Liver (tissue), 8 donors: ENCODE measurements at regions not wholly inside any gene's neighbourhood (a gene's known extent, or its start where the extent isn't known, plus 50 kb on each side); places are given as distances from the start of the nearest gene placed in this dataset.

Experiments used
- DNase-seq: peaks from one replicate; pipeline ENCODE4 v3.0.0-alpha.2; 2017; ENCODE audit warnings: low spot score
- H3K27ac ChIP-seq, 2 donors: one replicate each; pipeline ENCODE4 v1.7.0; 2013; ENCODE audit warnings: inconsistent platforms in 2 of 2, low read length in 2 of 2, control low read depth in 1 of 2, low read depth in 1 of 2, mild to moderate bottlenecking in 1 of 2
- H3K27me3 ChIP-seq, 4 donors: one replicate each; pipeline versions ENCODE4 v1.6.1 to v1.7.0; 2013; ENCODE audit warnings: low read length in 3 of 4, inconsistent platforms in 1 of 4, mild to moderate bottlenecking in 1 of 4, moderate library complexity in 1 of 4; ENCODE audit not compliant: control insufficient read depth in 4 of 4, insufficient read depth in 4 of 4
- H3K36me3 ChIP-seq, 4 donors: one replicate each; pipeline versions ENCODE4 v1.6.1 to v1.7.0; 2013; ENCODE audit warnings: low read length in 3 of 4, mild to moderate bottlenecking in 3 of 4, low read depth in 1 of 4, moderate library complexity in 1 of 4; ENCODE audit not compliant: control insufficient read depth in 4 of 4, insufficient read depth in 3 of 4
- H3K4me1 ChIP-seq, 4 donors: one replicate each; pipeline versions ENCODE4 v1.6.1 to v1.7.0; 2013; ENCODE audit warnings: low read length in 3 of 4, mild to moderate bottlenecking in 3 of 4, moderate library complexity in 1 of 4; ENCODE audit not compliant: control insufficient read depth in 4 of 4, insufficient read depth in 4 of 4
- H3K4me3 ChIP-seq, 3 donors: one replicate each; pipeline versions ENCODE4 v1.6.1 to v1.7.0; 2013; ENCODE audit warnings: low read length in 3 of 3, control low read depth in 1 of 3, low read depth in 1 of 3, mild to moderate bottlenecking in 1 of 3
- H3K9ac ChIP-seq, 2 donors: one replicate each; pipeline ENCODE4 v1.7.0; 2013; ENCODE audit warnings: low read length in 2 of 2, mild to moderate bottlenecking in 2 of 2, moderate library complexity in 2 of 2, control low read depth in 1 of 2, low read depth in 1 of 2
- H3K9me3 ChIP-seq, 4 donors: one replicate each; pipeline versions ENCODE4 v1.6.1 to v1.7.0; 2013; ENCODE audit warnings: low read length in 3 of 4; ENCODE audit not compliant: control insufficient read depth in 4 of 4
- EGR1 ChIP-seq, 2 donors: IDR thresholded peaks; 2 replicates each; pipeline ENCODE4 v1.6.1; 2016 to 2018; ENCODE audit warnings: antibody characterized with exemption in 2 of 2, low read depth in 2 of 2
- FOXA1 ChIP-seq: IDR thresholded peaks from 2 replicates; pipeline ENCODE4 v1.6.1; 2016; ENCODE audit warnings: antibody characterized with exemption
- FOXA2 ChIP-seq: IDR thresholded peaks from 2 replicates; pipeline ENCODE4 v1.6.1; 2016; ENCODE audit warnings: antibody characterized with exemption
- GABPA ChIP-seq, 2 donors: IDR thresholded peaks in 1 of 2; conservative IDR thresholded peaks in 1 of 2; 2 replicates each; pipeline ENCODE4 v1.6.1; 2016; ENCODE audit warnings: antibody characterized with exemption in 2 of 2, mild to moderate bottlenecking in 1 of 2, moderate library complexity in 1 of 2
- HNF4A ChIP-seq, 2 donors: conservative IDR thresholded peaks; 2 replicates each; pipeline ENCODE4 v1.6.1; 2016; ENCODE audit warnings: antibody characterized with exemption in 2 of 2, mild to moderate bottlenecking in 2 of 2
- HNF4G ChIP-seq: IDR thresholded peaks from 2 replicates; pipeline ENCODE4 v1.6.1; 2016; ENCODE audit warnings: antibody characterized with exemption
- JUND ChIP-seq, 2 donors: IDR thresholded peaks; 2 replicates each; pipeline ENCODE4 v1.6.1; 2016; ENCODE audit warnings: antibody characterized with exemption in 2 of 2
- MAX ChIP-seq: IDR thresholded peaks from 2 replicates; pipeline ENCODE4 v1.6.1; 2016; ENCODE audit warnings: antibody characterized with exemption
- NR2F2 ChIP-seq: IDR thresholded peaks from 2 replicates; pipeline ENCODE4 v1.6.1; 2016; ENCODE audit warnings: antibody characterized with exemption
- RAD21 ChIP-seq, 2 donors: IDR thresholded peaks; 2 replicates each; pipeline ENCODE4 v1.6.1; 2016; ENCODE audit warnings: antibody characterized with exemption in 2 of 2, mild to moderate bottlenecking in 2 of 2
- RXRA ChIP-seq, 2 donors: IDR thresholded peaks; 2 replicates each; pipeline ENCODE4 v1.6.1; 2017 to 2018; ENCODE audit warnings: antibody characterized with exemption in 2 of 2, mild to moderate bottlenecking in 1 of 2
- SP1 ChIP-seq: IDR thresholded peaks from 2 replicates; pipeline ENCODE4 v1.6.1; 2018; ENCODE audit warnings: antibody characterized with exemption, mild to moderate bottlenecking
- TAF1 ChIP-seq: conservative IDR thresholded peaks from 2 replicates; pipeline ENCODE4 v1.6.1; 2016; ENCODE audit warnings: antibody characterized with exemption, mild to moderate bottlenecking
- YY1 ChIP-seq: IDR thresholded peaks from 2 replicates; pipeline ENCODE4 v1.6.1; 2016; ENCODE audit warnings: antibody characterized with exemption, mild to moderate bottlenecking
- WGBS: extraction: QIAGEN DNeasy Blood & Tissue Kit; methylation state at CpG from one replicate; pipeline ENCODE4 v1.1.7; 2013; 5-methylcytosine and 5-hydroxymethylcytosine counted together
- TF ChIP-seq, protein P1 (sequence below): IDR thresholded peaks from 2 replicates; pipeline ENCODE4 v1.6.1; 2016; ENCODE audit warnings: antibody characterized with exemption
- TF ChIP-seq, protein P2 (sequence below): fragments of 150-350 bp; IDR thresholded peaks from 2 replicates; pipeline ENCODE4 v1.5.1; 2017; ENCODE audit warnings: improper control_type of control experiment, low read depth, low read length; ENCODE audit not compliant: missing input control
- TF ChIP-seq, protein P3 (sequence below): IDR thresholded peaks from 2 replicates; pipeline ENCODE4 v1.6.1; 2016; ENCODE audit warnings: antibody characterized with exemption, mild to moderate bottlenecking
- TF ChIP-seq, protein P4 (sequence below): IDR thresholded peaks from 2 replicates; pipeline ENCODE4 v1.6.1; 2016; ENCODE audit warnings: antibody characterized with exemption
- donor health status: healthy.
- donor health status: healthy.
- donor health status: healthy.
- donor health status: healthy.
- donor health status: healthy.

DNA sequence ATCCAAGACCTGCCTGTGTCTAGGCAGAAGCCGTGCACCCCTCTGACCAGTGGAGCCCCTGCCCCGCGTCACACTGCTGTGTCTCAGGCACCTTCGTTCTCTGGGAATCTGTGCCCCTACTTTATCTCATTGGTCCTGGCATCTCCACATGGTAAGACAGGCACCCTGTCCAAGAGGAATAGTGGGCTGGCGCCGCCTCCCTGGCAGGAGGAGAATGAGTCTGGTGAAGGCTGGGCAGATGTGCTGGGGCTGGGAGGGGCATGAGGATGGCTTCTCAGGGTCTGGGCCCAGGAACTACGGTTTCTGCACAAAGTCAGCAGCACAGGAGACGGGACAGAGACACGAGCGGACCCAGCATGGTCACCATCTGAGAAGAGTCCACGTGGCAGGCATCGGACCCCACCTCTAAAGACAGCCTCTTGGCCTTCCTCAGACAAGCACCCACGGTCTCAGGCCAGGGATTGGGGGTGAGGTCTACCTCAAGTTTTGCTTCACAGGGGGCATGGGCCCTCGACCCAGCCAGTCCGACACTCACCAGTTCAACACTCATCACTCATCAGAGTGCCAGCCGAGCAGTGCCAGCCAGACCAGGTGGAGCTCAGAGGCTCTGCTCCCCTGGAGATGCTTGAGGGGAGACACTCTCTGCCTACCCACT, 306.7 kb downstream of the ADGRD1 start:
- Histone ChIP-seq H3K9ac (no peak overlapping the region), H3K36me3 (no peaks in the 10 kb centered on the region), H3K27ac (no peak overlapping the region), H3K9me3 (peaks cover 0 to 3% (median 0%) of the 10 kb centered on the region in 4 donors), H3K4me3 (no peak overlapping the region), H3K4me1 (no peaks in the 10 kb centered on the region), H3K27me3 (peaks cover 0 to 5% (median 0%) of the 10 kb centered on the region in 4 donors)
- no peak for DNase-seq
- TF ChIP-seq SP1: no peak
- no peak for TF ChIP-seq EGR1 (IDR thresholded peaks at IDR 0.05; ENCODE audit: low read depth in 2 of 2)
- TF ChIP-seq RXRA (IDR thresholded peaks at IDR 0.05): no peak
- TF ChIP-seq JUND (IDR thresholded peaks at IDR 0.05): no peak
- no peak for TF ChIP-seq NR2F2
- TF ChIP-seq YY1: no peak
- no peak for TF ChIP-seq FOXA1
- TF ChIP-seq, protein P1, sequence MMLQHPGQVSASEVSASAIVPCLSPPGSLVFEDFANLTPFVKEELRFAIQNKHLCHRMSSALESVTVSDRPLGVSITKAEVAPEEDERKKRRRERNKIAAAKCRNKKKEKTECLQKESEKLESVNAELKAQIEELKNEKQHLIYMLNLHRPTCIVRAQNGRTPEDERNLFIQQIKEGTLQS: no peak
- TF ChIP-seq RAD21 (IDR thresholded peaks at IDR 0.05): no peak
- TF ChIP-seq GABPA (IDR thresholded peaks at IDR 0.05 in 1 of 2, conservative IDR thresholded peaks at IDR 0.05 in 1 of 2): no peak
- TF ChIP-seq, protein P2, sequence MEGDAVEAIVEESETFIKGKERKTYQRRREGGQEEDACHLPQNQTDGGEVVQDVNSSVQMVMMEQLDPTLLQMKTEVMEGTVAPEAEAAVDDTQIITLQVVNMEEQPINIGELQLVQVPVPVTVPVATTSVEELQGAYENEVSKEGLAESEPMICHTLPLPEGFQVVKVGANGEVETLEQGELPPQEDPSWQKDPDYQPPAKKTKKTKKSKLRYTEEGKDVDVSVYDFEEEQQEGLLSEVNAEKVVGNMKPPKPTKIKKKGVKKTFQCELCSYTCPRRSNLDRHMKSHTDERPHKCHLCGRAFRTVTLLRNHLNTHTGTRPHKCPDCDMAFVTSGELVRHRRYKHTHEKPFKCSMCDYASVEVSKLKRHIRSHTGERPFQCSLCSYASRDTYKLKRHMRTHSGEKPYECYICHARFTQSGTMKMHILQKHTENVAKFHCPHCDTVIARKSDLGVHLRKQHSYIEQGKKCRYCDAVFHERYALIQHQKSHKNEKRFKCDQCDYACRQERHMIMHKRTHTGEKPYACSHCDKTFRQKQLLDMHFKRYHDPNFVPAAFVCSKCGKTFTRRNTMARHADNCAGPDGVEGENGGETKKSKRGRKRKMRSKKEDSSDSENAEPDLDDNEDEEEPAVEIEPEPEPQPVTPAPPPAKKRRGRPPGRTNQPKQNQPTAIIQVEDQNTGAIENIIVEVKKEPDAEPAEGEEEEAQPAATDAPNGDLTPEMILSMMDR: no peak
- no peak for TF ChIP-seq HNF4G
- WGBS: 78% methylated on average over 16 of the region's 16 CpGs

DNA sequence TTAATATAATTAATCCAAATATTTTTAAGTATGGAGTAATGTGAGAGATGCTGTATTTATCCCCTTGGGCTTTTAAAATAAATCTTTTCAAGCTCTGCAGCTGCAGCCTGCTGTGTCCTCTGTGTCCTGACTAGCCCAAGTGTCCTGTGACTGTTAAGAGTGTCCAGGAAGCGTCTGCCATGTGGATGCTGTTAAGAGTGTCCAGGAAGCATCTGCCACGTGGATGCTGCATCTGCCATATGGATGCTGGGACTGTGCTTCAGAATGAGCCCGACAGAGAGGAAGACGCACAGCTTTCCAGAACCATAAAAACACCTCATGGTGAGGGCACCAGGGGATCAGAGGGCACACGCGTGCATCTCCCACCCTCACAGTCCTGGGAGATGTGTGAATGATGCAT, 307.2 kb downstream of the ADGRD1 start:
- WGBS: 73% methylated on average over 6 of the region's 6 CpGs
- no peak overlapping the region for H3K4me3 ChIP-seq
- DNase-seq: no peak
- H3K4me1 ChIP-seq: no peaks in the 10 kb centered on the region
- H3K36me3 ChIP-seq: no peaks in the 10 kb centered on the region
- H3K27ac ChIP-seq: no peak overlapping the region
- H3K27me3 ChIP-seq: peaks cover 0 to 3% (median 0%) of the 10 kb centered on the region in 4 donors
- TF ChIP-seq, protein P3, sequence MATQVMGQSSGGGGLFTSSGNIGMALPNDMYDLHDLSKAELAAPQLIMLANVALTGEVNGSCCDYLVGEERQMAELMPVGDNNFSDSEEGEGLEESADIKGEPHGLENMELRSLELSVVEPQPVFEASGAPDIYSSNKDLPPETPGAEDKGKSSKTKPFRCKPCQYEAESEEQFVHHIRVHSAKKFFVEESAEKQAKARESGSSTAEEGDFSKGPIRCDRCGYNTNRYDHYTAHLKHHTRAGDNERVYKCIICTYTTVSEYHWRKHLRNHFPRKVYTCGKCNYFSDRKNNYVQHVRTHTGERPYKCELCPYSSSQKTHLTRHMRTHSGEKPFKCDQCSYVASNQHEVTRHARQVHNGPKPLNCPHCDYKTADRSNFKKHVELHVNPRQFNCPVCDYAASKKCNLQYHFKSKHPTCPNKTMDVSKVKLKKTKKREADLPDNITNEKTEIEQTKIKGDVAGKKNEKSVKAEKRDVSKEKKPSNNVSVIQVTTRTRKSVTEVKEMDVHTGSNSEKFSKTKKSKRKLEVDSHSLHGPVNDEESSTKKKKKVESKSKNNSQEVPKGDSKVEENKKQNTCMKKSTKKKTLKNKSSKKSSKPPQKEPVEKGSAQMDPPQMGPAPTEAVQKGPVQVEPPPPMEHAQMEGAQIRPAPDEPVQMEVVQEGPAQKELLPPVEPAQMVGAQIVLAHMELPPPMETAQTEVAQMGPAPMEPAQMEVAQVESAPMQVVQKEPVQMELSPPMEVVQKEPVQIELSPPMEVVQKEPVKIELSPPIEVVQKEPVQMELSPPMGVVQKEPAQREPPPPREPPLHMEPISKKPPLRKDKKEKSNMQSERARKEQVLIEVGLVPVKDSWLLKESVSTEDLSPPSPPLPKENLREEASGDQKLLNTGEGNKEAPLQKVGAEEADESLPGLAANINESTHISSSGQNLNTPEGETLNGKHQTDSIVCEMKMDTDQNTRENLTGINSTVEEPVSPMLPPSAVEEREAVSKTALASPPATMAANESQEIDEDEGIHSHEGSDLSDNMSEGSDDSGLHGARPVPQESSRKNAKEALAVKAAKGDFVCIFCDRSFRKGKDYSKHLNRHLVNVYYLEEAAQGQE: no peak
- no peak for TF ChIP-seq HNF4G
- TF ChIP-seq, protein P4, sequence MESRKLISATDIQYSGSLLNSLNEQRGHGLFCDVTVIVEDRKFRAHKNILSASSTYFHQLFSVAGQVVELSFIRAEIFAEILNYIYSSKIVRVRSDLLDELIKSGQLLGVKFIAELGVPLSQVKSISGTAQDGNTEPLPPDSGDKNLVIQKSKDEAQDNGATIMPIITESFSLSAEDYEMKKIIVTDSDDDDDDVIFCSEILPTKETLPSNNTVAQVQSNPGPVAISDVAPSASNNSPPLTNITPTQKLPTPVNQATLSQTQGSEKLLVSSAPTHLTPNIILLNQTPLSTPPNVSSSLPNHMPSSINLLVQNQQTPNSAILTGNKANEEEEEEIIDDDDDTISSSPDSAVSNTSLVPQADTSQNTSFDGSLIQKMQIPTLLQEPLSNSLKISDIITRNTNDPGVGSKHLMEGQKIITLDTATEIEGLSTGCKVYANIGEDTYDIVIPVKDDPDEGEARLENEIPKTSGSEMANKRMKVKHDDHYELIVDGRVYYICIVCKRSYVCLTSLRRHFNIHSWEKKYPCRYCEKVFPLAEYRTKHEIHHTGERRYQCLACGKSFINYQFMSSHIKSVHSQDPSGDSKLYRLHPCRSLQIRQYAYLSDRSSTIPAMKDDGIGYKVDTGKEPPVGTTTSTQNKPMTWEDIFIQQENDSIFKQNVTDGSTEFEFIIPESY: no peak
- no peak for TF ChIP-seq RXRA (IDR thresholded peaks at IDR 0.05)
- TF ChIP-seq NR2F2: no peak
- TF ChIP-seq YY1: no peak
- no peak for TF ChIP-seq GABPA (IDR thresholded peaks at IDR 0.05 in 1 of 2, conservative IDR thresholded peaks at IDR 0.05 in 1 of 2)
- TF ChIP-seq FOXA1: no peak
- TF ChIP-seq RAD21 (IDR thresholded peaks at IDR 0.05): no peak
- TF ChIP-seq SP1: no peak
- no peak for TF ChIP-seq HNF4A (conservative IDR thresholded peaks at IDR 0.05)
- TF ChIP-seq, protein P2: no peak
- TF ChIP-seq FOXA2: no peak
- no peak for TF ChIP-seq TAF1
- no peak for TF ChIP-seq MAX
- no peak for TF ChIP-seq EGR1 (IDR thresholded peaks at IDR 0.05; ENCODE audit: low read depth in 2 of 2)
- TF ChIP-seq, protein P1: no peak
- peaks cover 0 to 3% (median 0%) of the 10 kb centered on the region in 4 donors for H3K9me3 ChIP-seq
- no peak overlapping the region for H3K9ac ChIP-seq
